Astrocyte of the spinal cord (primary cell): ENCODE measurements at regions not wholly inside any gene's neighbourhood (a gene's known extent, or its start where the extent isn't known, plus 50 kb on each side); places are given as distances from the start of the nearest gene placed in this dataset.

Experiments
- DNase-seq: peaks from one replicate; pipeline ENCODE4 v3.0.0; 2011; ENCODE audit warnings: low read depth, low spot score
- H3K4me3 ChIP-seq: 2 replicates; pipeline ENCODE4 v1.5.1; 2011; ENCODE audit warnings: low read depth, mild to moderate bottlenecking, low read length, moderate library complexity
- CTCF ChIP-seq: IDR thresholded peaks from 2 replicates; pipeline ENCODE4 v1.5.1; 2012; ENCODE audit warnings: low read depth, mild to moderate bottlenecking, low read length, inconsistent platforms
- in situ Hi-C: cut with HindIII; loops from 2 replicates; pipeline ENCODE4 v1.10.0; 2017; ENCODE audit warnings: low sequenced_read_pairs

GRCh38 chr16:49194537-49195236 is 87.0 kb downstream of the CBLN1 start:
- no peak overlapping the region for H3K4me3 ChIP-seq
- no peak for DNase-seq
- in situ Hi-C loops: no loop called here
- no peak for TF ChIP-seq CTCF

- no peak overlapping the region for H3K4me3 ChIP-seq
- TF ChIP-seq CTCF: no peak
- DNase-seq: no peak
- in situ Hi-C loops: no loop called here
Measured at GRCh38 chr16:49193596-49193995, 88.0 kb downstream of the CBLN1 start.

- H3K4me3 ChIP-seq: no peak overlapping the region
- no peak for DNase-seq
- in situ Hi-C loops: no loop called here
- no peak for TF ChIP-seq CTCF
Measured at GRCh38 chr16:49189286-49189685, 92.4 kb downstream of the CBLN1 start.

- in situ Hi-C loops: no loop called here
- H3K4me3 ChIP-seq: no peak overlapping the region
- DNase-seq: no peak
- TF ChIP-seq CTCF: peak; percentile 3
Measured at GRCh38 chr16:49183911-49184310, 97.7 kb downstream of the CBLN1 start.

GRCh38 chr16:49181791-49182518 is 99.7 kb downstream of the CBLN1 start:
- no peak for TF ChIP-seq CTCF
- in situ Hi-C loops: no loop called here
- H3K4me3 ChIP-seq: no peak overlapping the region
- no peak for DNase-seq

GRCh38 chr16:49179714-49180330 is 101.8 kb downstream of the CBLN1 start:
- DNase-seq: no peak
- no peak for TF ChIP-seq CTCF
- in situ Hi-C loops: no loop called here
- no peak overlapping the region for H3K4me3 ChIP-seq
